Upper lobe of left lung (tissue), 4 donors: ENCODE measurements at regions not wholly inside any gene's neighbourhood (a gene's known extent, or its start where the extent isn't known, plus 50 kb on each side); places are given as distances from the start of the nearest gene placed in this dataset.

Experiments
- POLR2A ChIP-seq, 4 donors: fragments of 450-650 bp; IDR thresholded peaks; one replicate each; pipeline ENCODE4 v1.5.1; 2016 to 2017; ENCODE audit warnings: antibody characterized with exemption in 4 of 4, mild to moderate bottlenecking in 2 of 4
- POLR2AphosphoS5 ChIP-seq, 2 donors: sonication (generic); formaldehyde crosslinking; IDR thresholded peaks; one replicate each; pipeline ENCODE4 v1.5.1; 2017; ENCODE audit warnings: antibody characterized with exemption in 2 of 2
- TF ChIP-seq, protein P1 (sequence below), 6 experiments: fragments of 450-650 bp in 4 of 6; fragments of 200-600 bp in 2 of 6; sonication (generic) in 2 of 6; IDR thresholded peaks; one replicate each; pipeline ENCODE4 v1.5.1; 2016 to 2019; ENCODE audit warnings: antibody characterized with exemption in 6 of 6

DNA sequence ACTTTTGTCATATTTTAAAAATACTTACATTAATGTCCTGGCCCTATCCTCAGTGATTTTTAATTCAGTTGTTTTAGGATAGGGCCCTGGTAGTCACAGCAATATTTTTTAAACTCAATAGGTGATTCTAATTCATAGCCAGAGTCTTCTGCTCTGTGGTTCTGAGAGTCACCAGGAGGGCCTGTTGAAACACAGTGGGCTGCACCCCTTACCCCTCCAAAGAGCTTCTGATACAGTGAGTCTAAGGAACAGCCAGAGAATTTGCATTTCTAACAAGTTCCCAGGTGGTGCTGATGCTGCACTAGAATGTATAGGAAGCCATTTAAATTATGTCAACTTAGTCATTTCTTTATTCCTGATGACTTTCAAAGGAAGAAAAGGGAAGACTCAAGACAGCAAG is 458.3 kb upstream of the ARRDC3 start:
- TF ChIP-seq, protein P1, sequence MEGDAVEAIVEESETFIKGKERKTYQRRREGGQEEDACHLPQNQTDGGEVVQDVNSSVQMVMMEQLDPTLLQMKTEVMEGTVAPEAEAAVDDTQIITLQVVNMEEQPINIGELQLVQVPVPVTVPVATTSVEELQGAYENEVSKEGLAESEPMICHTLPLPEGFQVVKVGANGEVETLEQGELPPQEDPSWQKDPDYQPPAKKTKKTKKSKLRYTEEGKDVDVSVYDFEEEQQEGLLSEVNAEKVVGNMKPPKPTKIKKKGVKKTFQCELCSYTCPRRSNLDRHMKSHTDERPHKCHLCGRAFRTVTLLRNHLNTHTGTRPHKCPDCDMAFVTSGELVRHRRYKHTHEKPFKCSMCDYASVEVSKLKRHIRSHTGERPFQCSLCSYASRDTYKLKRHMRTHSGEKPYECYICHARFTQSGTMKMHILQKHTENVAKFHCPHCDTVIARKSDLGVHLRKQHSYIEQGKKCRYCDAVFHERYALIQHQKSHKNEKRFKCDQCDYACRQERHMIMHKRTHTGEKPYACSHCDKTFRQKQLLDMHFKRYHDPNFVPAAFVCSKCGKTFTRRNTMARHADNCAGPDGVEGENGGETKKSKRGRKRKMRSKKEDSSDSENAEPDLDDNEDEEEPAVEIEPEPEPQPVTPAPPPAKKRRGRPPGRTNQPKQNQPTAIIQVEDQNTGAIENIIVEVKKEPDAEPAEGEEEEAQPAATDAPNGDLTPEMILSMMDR (IDR thresholded peaks at IDR 0.05), result no peak
- no peak for TF ChIP-seq POLR2A (IDR thresholded peaks at IDR 0.05)
- no peak for TF ChIP-seq POLR2AphosphoS5 (IDR thresholded peaks at IDR 0.05)
